Psoas muscle (tissue), 7 donors: ENCODE measurements at regions not wholly inside any gene's neighbourhood (a gene's known extent, or its start where the extent isn't known, plus 50 kb on each side); places are given as distances from the start of the nearest gene placed in this dataset.

Experiments
- ATAC-seq, 4 donors: fragments of 200-7000 bp; cut with Tn5 transposase; one replicate each; pipeline ENCODE4 v1.9.1; 2020; ENCODE audit warnings: moderate library complexity in 3 of 4, mild to moderate bottlenecking in 2 of 4
- DNase-seq, 2 donors: peaks; one replicate each; pipeline ENCODE4 v3.0.0-alpha.2; 2020
- H3K27ac ChIP-seq: fragments of 200-600 bp; one replicate; pipeline ENCODE4 v1.8.0; 2022
- H3K27me3 ChIP-seq, 3 donors: fragments of 200-600 bp in 1 of 3; one replicate each; pipeline versions ENCODE4 v1.6.1 to v1.8.0; 2013 to 2022; ENCODE audit warnings: low read length in 2 of 3, mild to moderate bottlenecking in 2 of 3, moderate library complexity in 1 of 3; ENCODE audit not compliant: insufficient read depth in 3 of 3
- H3K36me3 ChIP-seq, 2 donors: fragments of 200-600 bp in 1 of 2; one replicate each; pipeline versions ENCODE4 v1.6.1 to v1.8.0; 2013 to 2022; ENCODE audit warnings: low read depth in 1 of 2, mild to moderate bottlenecking in 1 of 2, moderate library complexity in 1 of 2; ENCODE audit not compliant: insufficient read depth in 1 of 2
- H3K4me1 ChIP-seq: fragments of 200-600 bp; one replicate; pipeline ENCODE4 v1.8.0; 2022
- H3K4me3 ChIP-seq: fragments of 200-600 bp; one replicate; pipeline ENCODE4 v1.8.0; 2022; ENCODE audit warnings: mild to moderate bottlenecking
- H3K9me3 ChIP-seq: fragments of 200-600 bp; one replicate; pipeline ENCODE4 v1.8.0; 2022
- WGBS, 3 donors: extraction: QIAGEN DNeasy Blood & Tissue Kit; methylation state at CpG; one replicate each; pipeline versions ENCODE4 v1.1.6 to v1.1.7; 2013; 5-methylcytosine and 5-hydroxymethylcytosine counted together
- intact Hi-C, 2 donors: fragments of 100-400 bp; cut with DNase I; formaldehyde crosslinking; loops; one replicate each; pipeline versions ENCODE4 v1.11.0 to v1.14.2; 2022
- TF ChIP-seq, protein P1 (sequence below): fragments of 200-600 bp; IDR thresholded peaks from one replicate; pipeline ENCODE4 v1.8.0; 2022; ENCODE audit warnings: antibody characterized with exemption
- donor health status: healthy with polysubstance abuse.
- donor health status: DM: no; HTN: no; CAD: no; lungs with moderate emphysema.
- donor health status: Bipolar disorder and iron deficiency.
- donor health status: healthy.
- donor health status: DM: yes; HTN: yes; CAD: no.
- donor health status: DM: no; HTN: no; CAD: no.
- donor health status: DM: yes; HTN: yes; CAD: no.

- Histone ChIP-seq H3K36me3 (no peaks in the 10 kb centered on the region), H3K27ac (no peak overlapping the region), H3K9me3 (no peaks in the 10 kb centered on the region), H3K4me3 (no peak overlapping the region), H3K4me1 (no peaks in the 10 kb centered on the region), H3K27me3 (no peaks in the 10 kb centered on the region)
- ATAC-seq: no peak
- TF ChIP-seq, protein P1, sequence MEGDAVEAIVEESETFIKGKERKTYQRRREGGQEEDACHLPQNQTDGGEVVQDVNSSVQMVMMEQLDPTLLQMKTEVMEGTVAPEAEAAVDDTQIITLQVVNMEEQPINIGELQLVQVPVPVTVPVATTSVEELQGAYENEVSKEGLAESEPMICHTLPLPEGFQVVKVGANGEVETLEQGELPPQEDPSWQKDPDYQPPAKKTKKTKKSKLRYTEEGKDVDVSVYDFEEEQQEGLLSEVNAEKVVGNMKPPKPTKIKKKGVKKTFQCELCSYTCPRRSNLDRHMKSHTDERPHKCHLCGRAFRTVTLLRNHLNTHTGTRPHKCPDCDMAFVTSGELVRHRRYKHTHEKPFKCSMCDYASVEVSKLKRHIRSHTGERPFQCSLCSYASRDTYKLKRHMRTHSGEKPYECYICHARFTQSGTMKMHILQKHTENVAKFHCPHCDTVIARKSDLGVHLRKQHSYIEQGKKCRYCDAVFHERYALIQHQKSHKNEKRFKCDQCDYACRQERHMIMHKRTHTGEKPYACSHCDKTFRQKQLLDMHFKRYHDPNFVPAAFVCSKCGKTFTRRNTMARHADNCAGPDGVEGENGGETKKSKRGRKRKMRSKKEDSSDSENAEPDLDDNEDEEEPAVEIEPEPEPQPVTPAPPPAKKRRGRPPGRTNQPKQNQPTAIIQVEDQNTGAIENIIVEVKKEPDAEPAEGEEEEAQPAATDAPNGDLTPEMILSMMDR: no peak
- DNase-seq: no peak
- intact Hi-C loops: no loop called here
- 41 to 58% (median 43%) methylated on average over 1 of the region's 1 CpG for WGBS, 3 donors
These were observed 694.4 kb upstream of the POU3F4 start for GRCh38 chrX:82813671-82814078.

DNA sequence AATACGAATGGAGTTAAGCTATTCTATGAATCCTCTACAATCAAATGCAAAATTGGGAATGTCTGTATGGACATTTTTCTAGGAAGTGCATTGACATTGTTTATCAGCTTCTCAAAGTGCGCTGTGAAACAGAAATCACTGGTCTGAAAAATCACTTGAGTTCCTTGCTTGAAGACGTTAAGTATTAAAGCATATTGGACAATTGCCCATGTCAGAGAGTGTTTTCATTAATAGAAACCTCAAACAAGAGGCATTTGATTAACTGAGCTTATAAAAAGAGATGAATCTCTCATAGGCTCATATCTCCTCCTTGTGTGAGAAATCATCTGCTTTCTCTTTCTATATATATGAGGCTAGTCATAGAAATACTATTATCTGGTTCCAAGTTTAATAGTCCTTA is 692.1 kb upstream of the POU3F4 start:
- WGBS, 3 donors: 56 to 79% (median 74%) methylated on average over 3 of the region's 3 CpGs

GRCh38 chrX:82816562-82816961 is 691.5 kb upstream of the POU3F4 start:
- 60 to 70% (median 62%) methylated on average over 2 of the region's 2 CpGs for WGBS, 3 donors
- Histone ChIP-seq H3K27me3 (no peaks in the 10 kb centered on the region), H3K4me3 (no peak overlapping the region), H3K9me3 (no peaks in the 10 kb centered on the region), H3K36me3 (no peaks in the 10 kb centered on the region), H3K4me1 (no peaks in the 10 kb centered on the region), H3K27ac (no peak overlapping the region)
- no peak for ATAC-seq
- DNase-seq: no peak
- TF ChIP-seq, protein P1: no peak
- intact Hi-C loops: no loop called here

More for the DNA sequence above, 692.1 kb upstream of the POU3F4 start:
- Histone ChIP-seq H3K4me1 (no peaks in the 10 kb centered on the region), H3K9me3 (no peaks in the 10 kb centered on the region), H3K36me3 (no peaks in the 10 kb centered on the region), H3K27ac (no peak overlapping the region), H3K27me3 (no peaks in the 10 kb centered on the region), H3K4me3 (no peak overlapping the region)
- DNase-seq: no peak
- intact Hi-C loops: no loop called here
- ATAC-seq: no peak
- TF ChIP-seq, protein P1: no peak

- peaks cover 6% of the 10 kb centered on the region for H3K9me3 ChIP-seq
- DNase-seq: no peak
- H3K36me3 ChIP-seq: no peaks in the 10 kb centered on the region
- H3K4me3 ChIP-seq: no peak overlapping the region
- WGBS, 3 donors: 3 to 29% (median 4%) methylated on average over 1 of the region's 1 CpG
- ATAC-seq: peak in 1 of 4 donors; percentile 34
- H3K27me3 ChIP-seq: no peaks in the 10 kb centered on the region
- TF ChIP-seq, protein P1: no peak
- no peaks in the 10 kb centered on the region for H3K4me1 ChIP-seq
- intact Hi-C loops: loop anchor here in 1 of 2 donors (10.0 kb wide), 1 partner anchor 113 kb away; no protein-coding TSS in a partner anchor
- H3K27ac ChIP-seq: no peak overlapping the region
These were observed 665.8 kb upstream of the POU3F4 start for GRCh38 chrX:82842286-82842685.

GRCh38 chrX:82848111-82848510 is 660.0 kb upstream of the POU3F4 start:
- H3K27me3 ChIP-seq: no peaks in the 10 kb centered on the region
- no peak overlapping the region for H3K27ac ChIP-seq
- H3K36me3 ChIP-seq: no peaks in the 10 kb centered on the region
- H3K4me3 ChIP-seq: no peak overlapping the region
- no peaks in the 10 kb centered on the region for H3K9me3 ChIP-seq
- WGBS, 3 donors: 71 to 84% (median 83%) methylated on average over 4 of the region's 4 CpGs
- DNase-seq (no peak), ATAC-seq (no peak)
- TF ChIP-seq, protein P1: no peak
- intact Hi-C loops: loop anchor here in 1 of 2 donors (10.0 kb wide), 1 partner anchor 107 kb away; no protein-coding TSS in a partner anchor
- no peaks in the 10 kb centered on the region for H3K4me1 ChIP-seq
